Skeletal muscle satellite cell (primary cell): ENCODE measurements at regions not wholly inside any gene's neighbourhood (a gene's known extent, or its start where the extent isn't known, plus 50 kb on each side); places are given as distances from the start of the nearest gene placed in this dataset.
"Not testable (repeated sequence)": the region's sequence is repeated elsewhere in the genome, so short reads cannot be mapped to it uniquely, and the experiment has no call there.

Source experiments
- H3K27me3 ChIP-seq: 2 replicates; pipeline ENCODE4 v1.7.0; 2013; ENCODE audit warnings: low read length; ENCODE audit not compliant: control insufficient read depth, insufficient read depth
- H3K36me3 ChIP-seq: 2 replicates; pipeline ENCODE4 v1.7.0; 2013; ENCODE audit warnings: mild to moderate bottlenecking, control low read depth, low read length; ENCODE audit not compliant: insufficient read depth
- H3K4me1 ChIP-seq: 2 replicates; pipeline ENCODE4 v1.7.0; 2013; ENCODE audit warnings: low read length; ENCODE audit not compliant: control insufficient read depth, insufficient read depth
- H3K4me2 ChIP-seq: 2 replicates; pipeline ENCODE4 v1.7.0; 2013; ENCODE audit warnings: mild to moderate bottlenecking, low read length
- H3K4me3 ChIP-seq: 2 replicates; pipeline ENCODE4 v1.7.0; 2013; ENCODE audit warnings: low read length
- H3K9ac ChIP-seq: 2 replicates; pipeline ENCODE4 v1.7.0; 2013; ENCODE audit warnings: mild to moderate bottlenecking, low read depth, low read length, moderate library complexity
- H3K9me3 ChIP-seq: replicated peaks from 2 replicates; pipeline ENCODE4 v1.7.0; 2013; ENCODE audit warnings: mild to moderate bottlenecking, control low read depth, low read length

DNA sequence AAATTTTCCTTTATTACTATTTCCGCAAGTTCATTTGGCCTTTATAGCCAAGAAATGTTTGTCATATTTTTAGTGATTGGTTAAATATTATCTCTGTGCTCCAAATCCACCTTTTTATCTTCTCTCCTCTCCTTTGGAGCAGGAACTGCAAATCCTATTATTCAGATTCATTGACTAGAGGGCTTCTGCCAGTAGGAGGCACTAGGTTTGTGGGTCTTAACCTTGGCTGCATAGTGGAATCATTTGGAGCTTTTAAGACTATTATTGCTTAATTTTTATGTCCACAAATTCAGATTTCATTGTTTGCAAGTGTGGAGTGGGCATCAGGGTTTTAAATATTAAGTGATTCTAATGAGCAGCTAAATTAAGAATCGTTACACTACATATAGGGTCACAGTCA lies 75.3 kb upstream of the SYT10 start:
- H3K27me3 ChIP-seq, result no peaks in the 10 kb centered on the region
- no peaks in the 10 kb centered on the region for H3K4me1 ChIP-seq
- H3K4me3 ChIP-seq, result no peak overlapping the region
- H3K9ac ChIP-seq, result no peak overlapping the region
- H3K36me3 ChIP-seq, result no peaks in the 10 kb centered on the region
- H3K4me2 ChIP-seq, result no peak overlapping the region
- H3K9me3 ChIP-seq, result no peaks in the 10 kb centered on the region

DNA sequence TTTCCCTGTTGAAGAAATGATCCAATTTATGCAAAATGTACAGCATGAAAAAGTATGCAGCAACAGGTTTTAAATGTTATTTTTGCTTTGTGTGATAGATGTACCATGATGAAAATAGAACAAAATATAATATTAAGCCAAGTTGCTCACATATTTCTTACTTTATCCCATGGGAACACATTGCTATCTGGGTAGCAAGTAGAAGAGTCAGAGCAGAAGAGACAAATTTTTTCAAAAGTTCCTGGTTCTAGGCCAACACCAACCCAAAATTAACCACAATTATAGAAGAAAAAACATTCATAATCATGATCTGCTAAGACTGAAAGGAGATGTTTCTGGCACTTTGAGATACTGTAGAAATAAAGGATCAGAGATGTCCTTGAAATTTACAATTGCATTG lies 79.9 kb upstream of the SYT10 start:
- Histone ChIP-seq H3K9me3 (no peaks in the 10 kb centered on the region), H3K4me2 (no peak overlapping the region), H3K4me1 (no peaks in the 10 kb centered on the region), H3K36me3 (no peaks in the 10 kb centered on the region), H3K9ac (no peak overlapping the region), H3K4me3 (no peak overlapping the region), H3K27me3 (no peaks in the 10 kb centered on the region)

DNA sequence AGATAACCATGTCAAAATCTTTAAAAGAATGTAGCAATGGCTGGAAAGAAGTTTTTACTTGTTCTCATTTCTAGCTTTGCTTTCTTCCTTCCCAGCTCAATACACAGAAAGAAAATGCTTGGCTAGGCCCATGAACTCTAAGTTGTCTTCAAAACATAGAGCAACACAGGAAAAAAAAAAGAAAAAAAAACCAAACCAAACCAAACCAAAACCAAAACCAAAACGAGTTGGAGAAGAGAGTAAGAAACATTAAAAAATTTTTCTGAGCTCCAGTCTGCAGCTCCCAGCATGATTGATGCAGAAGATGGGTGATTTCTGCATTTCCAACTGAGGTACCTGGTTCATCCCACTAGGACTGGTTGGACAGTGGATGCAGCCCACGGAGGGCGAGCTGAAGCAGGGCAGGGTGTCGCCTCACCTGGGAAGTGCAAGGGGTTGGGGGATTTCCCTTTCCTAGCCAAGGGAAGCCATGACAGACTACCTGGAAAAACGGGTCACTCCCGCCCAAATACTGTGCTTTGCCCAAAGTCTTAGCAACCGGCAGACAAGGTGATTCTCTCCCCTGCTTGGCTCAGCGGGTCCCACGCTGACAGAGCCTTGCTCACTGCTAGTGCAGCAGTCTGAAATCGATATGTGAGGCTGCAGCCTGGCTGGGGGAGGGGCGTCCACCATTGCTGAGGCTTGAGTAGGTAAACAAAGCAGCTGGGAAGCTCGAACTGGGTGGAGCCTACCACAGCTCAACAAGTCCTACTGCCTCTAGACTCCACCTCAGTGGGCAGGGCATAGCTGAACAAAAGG lies 81.1 kb upstream of the SYT10 start:
- H3K9me3 ChIP-seq, H3K4me1 ChIP-seq, H3K27me3 ChIP-seq, H3K4me2 ChIP-seq, H3K9ac ChIP-seq, H3K4me3 ChIP-seq, H3K36me3 ChIP-seq: not testable (repeated sequence)

DNA sequence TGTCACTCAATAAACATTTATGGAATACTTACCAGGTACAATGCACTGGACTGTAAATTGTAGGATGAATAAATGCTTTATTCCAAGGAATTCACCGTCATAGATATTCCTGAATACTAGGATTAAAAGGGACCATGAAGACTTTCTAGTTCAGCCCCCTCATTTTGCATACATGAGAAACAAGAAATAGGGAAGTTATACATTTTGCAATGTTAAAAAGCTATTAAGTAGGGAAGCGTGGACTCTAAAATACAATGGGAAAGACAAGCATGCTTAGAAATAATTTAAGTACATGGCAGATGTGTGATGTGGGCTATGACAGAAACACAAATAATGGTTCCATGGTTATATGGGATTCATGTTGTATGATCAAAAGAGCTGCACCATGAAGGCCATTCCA lies 89.4 kb upstream of the SYT10 start:
- H3K36me3 ChIP-seq, result no peaks in the 10 kb centered on the region
- no peaks in the 10 kb centered on the region for H3K4me1 ChIP-seq
- no peak overlapping the region for H3K4me3 ChIP-seq
- H3K9me3 ChIP-seq, result no peaks in the 10 kb centered on the region
- H3K9ac ChIP-seq, result no peak overlapping the region
- no peaks in the 10 kb centered on the region for H3K27me3 ChIP-seq
- no peak overlapping the region for H3K4me2 ChIP-seq

DNA sequence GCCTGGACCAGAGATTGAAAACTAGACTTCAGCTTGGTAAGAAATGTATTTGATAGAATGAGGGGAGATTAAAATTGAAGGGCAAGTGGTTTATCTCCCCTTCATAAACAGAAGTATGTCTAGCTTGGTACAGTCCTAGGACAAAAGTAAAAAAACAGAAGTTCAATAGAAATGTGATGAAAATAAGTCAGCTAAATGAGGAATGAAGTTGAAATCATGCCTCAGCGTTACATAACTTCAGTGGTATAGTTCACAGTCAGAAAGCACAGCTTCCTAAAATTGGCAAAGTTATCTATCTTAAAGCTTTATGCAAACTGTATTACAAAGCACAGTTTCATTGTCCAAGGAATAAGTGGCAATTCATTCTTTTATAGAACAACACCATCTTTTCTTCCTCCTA lies 90.2 kb upstream of the SYT10 start:
- Histone ChIP-seq H3K27me3 (no peaks in the 10 kb centered on the region), H3K4me3 (no peak overlapping the region), H3K4me2 (no peak overlapping the region), H3K9ac (no peak overlapping the region), H3K36me3 (no peaks in the 10 kb centered on the region), H3K9me3 (no peaks in the 10 kb centered on the region), H3K4me1 (no peaks in the 10 kb centered on the region)

DNA sequence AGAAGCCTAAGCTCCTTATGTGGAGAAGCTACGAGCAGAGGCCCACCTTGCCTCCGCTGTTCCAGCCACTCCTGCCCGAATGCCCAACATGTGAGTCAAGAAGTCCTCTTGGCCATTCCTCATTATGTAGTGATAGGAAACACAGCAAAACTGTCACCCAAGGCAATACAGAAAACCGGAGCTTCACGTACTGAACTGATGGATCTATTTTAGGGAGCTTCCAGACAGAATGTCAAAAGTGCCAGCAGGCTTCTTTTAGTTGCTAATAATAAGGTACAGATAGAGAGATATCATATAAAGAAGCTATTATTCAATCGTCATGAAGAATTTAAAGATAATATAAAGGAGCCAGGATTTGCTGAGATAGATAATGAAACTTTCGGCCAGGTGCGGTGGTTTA lies 91.6 kb upstream of the SYT10 start:
- H3K9ac ChIP-seq, result no peak overlapping the region
- no peaks in the 10 kb centered on the region for H3K36me3 ChIP-seq
- H3K9me3 ChIP-seq, result no peaks in the 10 kb centered on the region
- H3K4me1 ChIP-seq, result no peaks in the 10 kb centered on the region
- no peak overlapping the region for H3K4me3 ChIP-seq
- H3K4me2 ChIP-seq, result no peak overlapping the region
- H3K27me3 ChIP-seq, result no peaks in the 10 kb centered on the region

DNA sequence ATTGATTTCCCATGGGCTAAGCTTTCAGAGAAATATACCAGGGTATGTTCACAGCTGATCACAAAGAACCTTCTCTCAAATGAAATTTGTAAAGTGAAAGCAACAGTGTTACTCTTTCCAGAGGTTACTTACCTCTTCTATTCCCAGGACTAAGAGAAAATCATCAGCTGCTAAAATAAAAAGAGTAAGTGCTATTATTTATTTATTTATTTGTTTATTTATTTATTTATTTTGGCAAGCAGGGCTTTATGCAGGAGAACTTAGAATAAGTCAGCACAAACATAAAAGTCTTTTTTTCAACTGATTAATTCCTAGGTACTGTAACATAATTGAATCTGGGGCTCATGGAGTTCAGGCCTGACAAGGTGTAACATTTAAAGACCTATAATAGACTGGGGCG lies 93.9 kb upstream of the SYT10 start:
- Histone ChIP-seq H3K4me2 (no peak overlapping the region), H3K9ac (no peak overlapping the region), H3K36me3 (no peaks in the 10 kb centered on the region), H3K4me1 (no peaks in the 10 kb centered on the region), H3K9me3 (no peaks in the 10 kb centered on the region), H3K4me3 (no peak overlapping the region), H3K27me3 (no peaks in the 10 kb centered on the region)

DNA sequence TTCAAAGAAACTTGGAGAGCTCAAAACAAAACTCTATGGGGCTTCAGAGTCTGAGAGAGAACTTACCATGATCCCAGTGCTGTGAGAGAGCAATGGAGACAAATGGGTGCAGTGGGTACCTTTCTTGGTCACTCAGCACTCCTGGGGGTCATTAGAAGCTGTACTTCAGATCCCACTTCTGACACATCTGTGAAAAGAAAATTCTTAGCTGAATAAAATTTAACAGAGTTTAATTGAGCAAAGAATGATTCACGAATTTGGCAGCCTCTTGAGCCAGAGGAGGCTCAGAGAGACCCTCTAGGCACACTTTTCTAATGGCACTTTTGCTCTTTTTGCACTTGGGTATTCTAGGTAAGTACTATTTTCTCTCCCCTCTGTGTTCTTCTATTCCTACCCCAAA lies 96.8 kb upstream of the SYT10 start:
- no peaks in the 10 kb centered on the region for H3K27me3 ChIP-seq
- H3K4me2 ChIP-seq, result no peak overlapping the region
- H3K9me3 ChIP-seq, result no peaks in the 10 kb centered on the region
- H3K36me3 ChIP-seq, result no peaks in the 10 kb centered on the region
- H3K4me1 ChIP-seq, result no peaks in the 10 kb centered on the region
- H3K4me3 ChIP-seq, result no peak overlapping the region
- no peak overlapping the region for H3K9ac ChIP-seq

DNA sequence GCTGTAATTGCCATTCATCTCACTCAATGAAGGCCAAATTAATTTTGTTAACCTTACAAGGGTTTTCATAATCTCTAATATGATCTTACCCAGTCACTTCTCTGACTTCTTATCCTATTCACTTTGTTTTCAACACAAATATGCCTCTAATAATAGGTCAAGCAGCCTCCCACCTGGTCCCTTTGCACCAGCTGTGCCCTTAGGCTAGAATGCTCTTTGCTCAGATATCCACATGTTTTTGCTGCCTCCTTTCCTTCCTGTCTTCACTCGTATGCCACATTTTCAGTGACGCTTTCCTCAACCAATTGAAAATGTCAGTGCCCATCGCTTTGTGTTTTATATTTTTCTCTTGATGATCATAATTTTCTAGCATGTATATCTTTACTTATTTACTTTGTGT lies 106.4 kb upstream of the SYT10 start:
- no peaks in the 10 kb centered on the region for H3K9me3 ChIP-seq
- no peak overlapping the region for H3K9ac ChIP-seq
- no peaks in the 10 kb centered on the region for H3K36me3 ChIP-seq
- H3K4me3 ChIP-seq, result no peak overlapping the region
- no peaks in the 10 kb centered on the region for H3K27me3 ChIP-seq
- H3K4me1 ChIP-seq, result no peaks in the 10 kb centered on the region
- H3K4me2 ChIP-seq, result no peak overlapping the region

DNA sequence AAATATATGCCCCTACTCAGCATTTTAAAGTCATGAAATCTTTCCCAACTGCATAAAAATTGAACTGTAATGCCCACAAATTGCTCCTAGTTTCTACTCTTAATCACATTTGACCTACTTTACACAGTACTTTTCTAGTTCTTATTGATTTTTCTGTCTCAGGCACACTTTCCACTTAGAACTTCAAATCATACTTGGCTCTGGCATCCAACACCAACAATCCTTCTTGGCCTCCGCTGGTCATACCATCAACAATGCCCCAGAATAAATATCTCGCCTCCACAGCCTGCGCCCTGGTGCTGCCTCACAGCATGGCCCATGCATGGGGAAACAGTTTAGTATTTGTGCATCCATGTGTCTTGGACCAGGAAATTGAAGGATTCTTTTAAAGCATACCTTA lies 107.5 kb upstream of the SYT10 start:
- Histone ChIP-seq H3K4me3 (no peak overlapping the region), H3K9ac (no peak overlapping the region), H3K4me1 (no peaks in the 10 kb centered on the region), H3K4me2 (no peak overlapping the region), H3K36me3 (no peaks in the 10 kb centered on the region), H3K27me3 (no peaks in the 10 kb centered on the region), H3K9me3 (no peaks in the 10 kb centered on the region)

DNA sequence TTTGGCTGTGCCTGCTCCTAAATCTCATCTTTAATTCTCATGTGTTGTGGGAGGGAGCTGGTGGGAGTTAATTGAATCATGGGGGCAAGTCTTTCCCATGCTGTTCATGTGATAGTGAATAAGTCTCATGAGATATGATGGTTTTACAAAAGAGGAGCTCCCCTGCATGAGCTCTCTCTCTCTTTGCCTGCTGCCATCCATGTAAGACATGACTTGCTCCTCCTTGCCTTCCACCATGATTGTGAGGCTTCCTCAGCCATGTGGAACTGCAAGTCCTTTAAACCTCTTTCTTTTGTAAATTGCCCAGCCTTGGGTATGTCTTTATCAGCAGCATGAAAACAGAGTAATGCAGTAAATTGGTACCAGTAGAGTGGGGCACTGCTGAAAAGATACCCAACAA lies 110.6 kb upstream of the SYT10 start:
- H3K4me2 ChIP-seq, H3K9ac ChIP-seq, H3K27me3 ChIP-seq, H3K9me3 ChIP-seq, H3K4me1 ChIP-seq, H3K36me3 ChIP-seq, H3K4me3 ChIP-seq: not testable (repeated sequence)

DNA sequence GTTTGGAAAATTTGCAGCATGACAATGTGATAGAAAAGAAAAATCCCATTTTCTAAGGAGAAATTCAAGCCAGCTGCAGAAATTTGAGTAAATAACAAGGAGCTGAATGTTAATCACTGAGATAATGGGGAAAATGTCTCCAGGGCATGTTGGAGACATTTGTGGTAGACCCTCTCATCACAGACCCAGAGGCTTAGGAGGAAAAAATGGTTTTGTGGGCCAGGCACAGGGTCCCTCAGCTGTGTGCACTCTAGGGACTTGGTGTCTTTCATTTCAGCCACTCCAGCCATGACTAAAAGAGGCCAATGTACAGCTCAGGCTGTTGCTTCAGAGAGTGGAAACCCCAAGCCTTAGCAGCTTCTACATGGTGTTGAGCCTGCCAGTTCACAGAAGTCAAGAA lies 111.4 kb upstream of the SYT10 start:
- no peaks in the 10 kb centered on the region for H3K36me3 ChIP-seq
- no peak overlapping the region for H3K4me2 ChIP-seq
- H3K4me3 ChIP-seq, result no peak overlapping the region

More for the DNA sequence above, 111.4 kb upstream of the SYT10 start:
- H3K4me1 ChIP-seq, result no peaks in the 10 kb centered on the region
- H3K9ac ChIP-seq, result no peak overlapping the region
- H3K27me3 ChIP-seq, result no peaks in the 10 kb centered on the region
- no peaks in the 10 kb centered on the region for H3K9me3 ChIP-seq
